ENCODE measurements at regions not wholly inside any gene's neighbourhood (a gene's known extent, or its start where the extent isn't known, plus 50 kb on each side); places are given as distances from the start of the nearest gene placed in this dataset.

DNA sequence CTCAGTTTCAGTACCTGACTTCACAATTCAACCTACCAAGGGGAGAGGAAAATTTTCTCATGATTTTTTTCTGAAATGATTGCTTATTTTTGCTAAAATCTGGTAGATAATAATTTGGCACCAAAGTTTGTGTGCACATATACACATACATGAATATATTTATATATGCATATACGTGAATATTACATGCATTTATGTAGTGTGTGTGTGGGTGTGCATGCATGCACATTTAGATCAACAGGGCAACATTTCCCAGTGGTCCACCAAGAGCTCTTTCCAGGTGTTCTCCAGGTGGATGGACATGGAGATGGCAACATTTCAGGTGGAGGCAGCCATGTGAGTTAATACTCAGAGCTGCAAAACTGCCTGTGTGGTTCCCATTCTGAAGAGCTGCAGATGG, 320.9 kb downstream of the SAMD5 start:
- no peak for TF ChIP-seq POLR2A (IDR thresholded peaks at IDR 0.05)
- TF ChIP-seq, protein P1, sequence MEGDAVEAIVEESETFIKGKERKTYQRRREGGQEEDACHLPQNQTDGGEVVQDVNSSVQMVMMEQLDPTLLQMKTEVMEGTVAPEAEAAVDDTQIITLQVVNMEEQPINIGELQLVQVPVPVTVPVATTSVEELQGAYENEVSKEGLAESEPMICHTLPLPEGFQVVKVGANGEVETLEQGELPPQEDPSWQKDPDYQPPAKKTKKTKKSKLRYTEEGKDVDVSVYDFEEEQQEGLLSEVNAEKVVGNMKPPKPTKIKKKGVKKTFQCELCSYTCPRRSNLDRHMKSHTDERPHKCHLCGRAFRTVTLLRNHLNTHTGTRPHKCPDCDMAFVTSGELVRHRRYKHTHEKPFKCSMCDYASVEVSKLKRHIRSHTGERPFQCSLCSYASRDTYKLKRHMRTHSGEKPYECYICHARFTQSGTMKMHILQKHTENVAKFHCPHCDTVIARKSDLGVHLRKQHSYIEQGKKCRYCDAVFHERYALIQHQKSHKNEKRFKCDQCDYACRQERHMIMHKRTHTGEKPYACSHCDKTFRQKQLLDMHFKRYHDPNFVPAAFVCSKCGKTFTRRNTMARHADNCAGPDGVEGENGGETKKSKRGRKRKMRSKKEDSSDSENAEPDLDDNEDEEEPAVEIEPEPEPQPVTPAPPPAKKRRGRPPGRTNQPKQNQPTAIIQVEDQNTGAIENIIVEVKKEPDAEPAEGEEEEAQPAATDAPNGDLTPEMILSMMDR (IDR thresholded peaks at IDR 0.05), result no peak
- DNase-seq (ENCODE audit: low spot score in 2 of 2), result no peak
- intact Hi-C loops (cut with DNase I; ENCODE audit: low total_unique reads), result no loop called here
- 93 to 97% methylated on average over 1 of the region's 1 CpG for WGBS, 2 donors
- no peak overlapping the region for H3K4me3 ChIP-seq (ENCODE audit: low read depth, poor library complexity, severe bottlenecking)

DNA sequence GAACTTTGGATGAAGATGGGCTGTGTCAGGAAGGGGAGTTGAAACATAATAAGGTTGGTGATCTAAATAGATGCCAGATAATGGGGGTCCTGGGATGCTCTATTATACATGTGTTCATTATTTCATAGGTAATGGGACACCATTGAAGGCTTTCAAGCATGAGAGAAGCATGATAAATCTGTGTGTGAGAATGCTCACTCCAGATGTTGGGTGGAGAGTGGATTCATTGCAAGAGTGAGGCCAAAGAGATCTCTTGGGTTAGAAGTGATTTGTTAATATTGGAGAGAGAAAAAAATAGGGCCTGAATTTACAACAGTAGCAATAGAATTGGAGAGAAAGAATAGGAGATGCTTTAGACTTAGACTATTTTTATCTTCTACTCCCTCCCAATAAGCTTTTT, 321.3 kb downstream of the SAMD5 start:
- TF ChIP-seq, protein P1 (IDR thresholded peaks at IDR 0.05), result no peak
- TF ChIP-seq POLR2A (IDR thresholded peaks at IDR 0.05), result no peak
- no peak overlapping the region for H3K4me3 ChIP-seq (ENCODE audit: low read depth, poor library complexity, severe bottlenecking)
- DNase-seq (ENCODE audit: low spot score in 2 of 2), result no peak
- intact Hi-C loops (cut with DNase I; ENCODE audit: low total_unique reads), result no loop called here

DNA sequence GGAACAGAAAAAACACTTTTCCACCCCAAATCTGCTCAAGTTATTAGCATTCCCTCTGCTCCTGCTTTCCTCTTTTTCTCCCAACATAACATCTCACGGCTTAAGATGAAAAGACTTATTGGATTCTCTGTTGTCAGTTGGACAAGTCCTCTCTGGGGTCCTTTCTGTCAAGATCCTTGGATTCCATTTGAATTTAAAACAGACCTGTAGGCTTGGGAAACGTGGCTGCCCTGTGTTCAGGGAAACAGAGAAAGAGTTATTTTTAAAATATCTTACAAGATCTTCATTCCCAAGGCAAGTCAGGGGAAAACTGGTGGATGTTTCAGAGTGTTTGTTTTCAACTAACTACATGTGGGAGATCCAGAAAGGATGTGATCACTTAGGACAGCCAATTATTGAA, 322.9 kb downstream of the SAMD5 start:
- TF ChIP-seq POLR2A (IDR thresholded peaks at IDR 0.05), result no peak
- TF ChIP-seq, protein P1 (IDR thresholded peaks at IDR 0.05), result no peak
- 55 to 56% methylated on average over 2 of the region's 2 CpGs for WGBS, 2 donors
- intact Hi-C loops (cut with DNase I; ENCODE audit: low total_unique reads), result no loop called here
- no peak for DNase-seq (ENCODE audit: low spot score in 2 of 2)
- no peak overlapping the region for H3K4me3 ChIP-seq (ENCODE audit: low read depth, poor library complexity, severe bottlenecking)

DNA sequence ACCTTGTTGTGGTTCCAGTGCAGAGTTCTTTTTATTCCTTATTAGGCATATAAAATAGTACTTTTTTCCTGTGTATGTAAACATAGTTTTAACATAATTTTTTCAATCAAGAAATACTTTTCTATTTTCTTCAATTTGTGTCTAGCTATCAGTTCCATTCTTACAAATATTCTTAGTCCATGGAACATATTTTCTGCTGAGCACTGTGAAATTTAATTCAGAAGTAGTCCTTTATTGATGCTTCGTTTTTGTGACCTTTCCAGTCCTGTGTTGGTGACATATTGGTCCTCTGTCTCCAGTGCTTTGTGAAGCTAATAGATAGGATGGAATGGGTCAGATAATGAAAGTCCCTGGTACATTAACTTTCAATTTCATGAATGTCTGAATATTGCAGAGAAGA, 325.1 kb downstream of the SAMD5 start:
- intact Hi-C loops (cut with DNase I; ENCODE audit: low total_unique reads), result no loop called here
- DNase-seq (ENCODE audit: low spot score in 2 of 2), result no peak
- TF ChIP-seq, protein P1 (IDR thresholded peaks at IDR 0.05), result no peak
- TF ChIP-seq POLR2A (IDR thresholded peaks at IDR 0.05), result no peak
- 81 to 82% methylated on average over 1 of the region's 1 CpG for WGBS, 2 donors
- no peak overlapping the region for H3K4me3 ChIP-seq (ENCODE audit: low read depth, poor library complexity, severe bottlenecking)

DNA sequence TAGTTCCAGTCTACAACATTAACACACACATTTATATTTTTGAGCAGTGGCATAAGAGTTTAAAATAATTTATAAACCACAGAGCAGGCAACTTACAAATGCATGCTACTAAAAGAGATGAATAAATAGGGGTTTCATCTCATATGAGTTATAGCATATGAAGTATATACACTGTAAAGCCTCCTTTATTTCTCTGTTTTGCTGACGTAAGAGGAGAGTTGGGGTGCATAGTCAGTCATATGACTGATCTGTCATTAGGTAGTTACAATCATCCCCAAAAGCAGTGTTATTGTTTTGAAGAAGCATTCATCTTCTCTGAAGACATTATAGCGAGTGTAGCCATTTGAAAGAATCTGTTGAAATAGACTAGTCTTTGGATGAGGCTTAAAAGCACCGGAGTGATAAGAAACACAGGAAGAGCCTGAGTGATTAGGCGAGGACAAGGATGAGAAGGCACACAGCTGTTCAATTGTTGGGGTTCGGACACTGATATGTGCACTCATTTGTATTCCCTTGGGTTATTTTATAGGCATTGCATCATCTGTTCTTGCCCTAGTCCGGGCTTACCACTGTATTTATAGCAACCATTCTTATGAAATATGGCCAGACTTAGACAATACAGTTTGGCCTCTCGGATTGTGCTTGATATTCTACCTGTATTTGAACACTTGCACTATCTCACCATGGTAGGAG, 325.7 kb downstream of the SAMD5 start:
- no peak overlapping the region for H3K4me3 ChIP-seq (ENCODE audit: low read depth, poor library complexity, severe bottlenecking)
- WGBS, 2 donors, result 83 to 86% methylated on average over 7 of the region's 7 CpGs
- DNase-seq (ENCODE audit: low spot score in 2 of 2), result no peak
- intact Hi-C loops (cut with DNase I; ENCODE audit: low total_unique reads), result no loop called here
- no peak for TF ChIP-seq POLR2A (IDR thresholded peaks at IDR 0.05)
- TF ChIP-seq, protein P1 (IDR thresholded peaks at IDR 0.05), result no peak

DNA sequence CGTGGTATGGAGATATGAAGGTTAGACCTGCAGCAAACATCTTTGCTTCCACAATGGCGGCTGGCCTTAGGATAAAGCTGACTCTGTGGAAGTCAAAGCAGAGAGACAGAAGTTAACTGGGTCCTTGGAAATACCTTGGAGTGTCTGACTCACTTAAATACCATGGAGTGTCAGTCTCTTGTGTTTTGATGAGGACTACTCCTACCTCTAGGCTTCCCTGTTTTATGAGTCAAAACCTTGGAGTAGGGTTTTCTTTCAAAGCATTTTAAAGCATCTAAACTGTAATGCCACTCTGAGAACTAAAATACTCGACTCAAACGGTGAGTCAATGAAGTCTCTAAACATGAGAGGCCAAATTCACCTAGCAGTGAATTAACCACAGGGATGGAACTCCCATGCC, 329.1 kb downstream of the SAMD5 start:
- WGBS, 2 donors, result 93% methylated on average over 4 of the region's 4 CpGs
- intact Hi-C loops (cut with DNase I; ENCODE audit: low total_unique reads), result no loop called here

More for the DNA sequence above, 329.1 kb downstream of the SAMD5 start:
- TF ChIP-seq POLR2A (IDR thresholded peaks at IDR 0.05), result no peak
- TF ChIP-seq, protein P1 (IDR thresholded peaks at IDR 0.05), result no peak
- DNase-seq (ENCODE audit: low spot score in 2 of 2), result no peak
- H3K4me3 ChIP-seq (ENCODE audit: low read depth, poor library complexity, severe bottlenecking), result no peak overlapping the region
